ENCODE measurements at regions not wholly inside any gene's neighbourhood (a gene's known extent, or its start where the extent isn't known, plus 50 kb on each side); places are given as distances from the start of the nearest gene placed in this dataset.
"Not testable (repeated sequence)": the region's sequence is repeated elsewhere in the genome, so short reads cannot be mapped to it uniquely, and the experiment has no call there.

GRCh38 chr4:18735740-18736268 lies 714.2 kb upstream of the LCORL start:
- no peak for DNase-seq (ENCODE audit: low spot score)

GRCh38 chr4:18734405-18734804 lies 712.9 kb upstream of the LCORL start:
- DNase-seq (ENCODE audit: low spot score) = no peak

GRCh38 chr4:18733961-18734360 lies 712.4 kb upstream of the LCORL start:
- no peak for DNase-seq (ENCODE audit: low spot score)

DNA sequence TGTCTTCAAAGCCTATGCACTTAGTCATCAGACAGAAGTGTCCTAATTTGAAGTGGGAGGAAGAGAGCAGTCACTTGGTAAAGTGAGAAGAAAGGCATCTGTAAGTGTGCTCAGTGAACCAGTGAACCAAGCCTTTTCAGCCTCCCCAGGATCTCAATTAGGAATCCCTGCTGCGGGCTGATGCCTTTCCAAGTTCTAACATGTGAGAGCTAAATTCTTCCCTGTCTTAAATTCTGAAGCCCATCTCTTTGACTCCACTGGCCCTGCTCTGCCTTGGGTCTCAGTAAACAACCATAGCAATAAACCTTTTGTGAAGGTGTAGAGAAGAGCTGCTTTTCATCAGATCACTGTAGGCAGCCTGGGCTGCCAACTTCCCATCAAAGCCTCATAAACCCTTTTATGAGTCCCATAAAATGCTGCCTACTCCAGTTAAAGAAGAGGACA lies 701.2 kb upstream of the LCORL start:
- DNase-seq (ENCODE audit: low spot score) = no peak

- no peak for DNase-seq (ENCODE audit: low spot score)
Measured at GRCh38 chr4:18698119-18698883, 676.7 kb upstream of the LCORL start.

DNA sequence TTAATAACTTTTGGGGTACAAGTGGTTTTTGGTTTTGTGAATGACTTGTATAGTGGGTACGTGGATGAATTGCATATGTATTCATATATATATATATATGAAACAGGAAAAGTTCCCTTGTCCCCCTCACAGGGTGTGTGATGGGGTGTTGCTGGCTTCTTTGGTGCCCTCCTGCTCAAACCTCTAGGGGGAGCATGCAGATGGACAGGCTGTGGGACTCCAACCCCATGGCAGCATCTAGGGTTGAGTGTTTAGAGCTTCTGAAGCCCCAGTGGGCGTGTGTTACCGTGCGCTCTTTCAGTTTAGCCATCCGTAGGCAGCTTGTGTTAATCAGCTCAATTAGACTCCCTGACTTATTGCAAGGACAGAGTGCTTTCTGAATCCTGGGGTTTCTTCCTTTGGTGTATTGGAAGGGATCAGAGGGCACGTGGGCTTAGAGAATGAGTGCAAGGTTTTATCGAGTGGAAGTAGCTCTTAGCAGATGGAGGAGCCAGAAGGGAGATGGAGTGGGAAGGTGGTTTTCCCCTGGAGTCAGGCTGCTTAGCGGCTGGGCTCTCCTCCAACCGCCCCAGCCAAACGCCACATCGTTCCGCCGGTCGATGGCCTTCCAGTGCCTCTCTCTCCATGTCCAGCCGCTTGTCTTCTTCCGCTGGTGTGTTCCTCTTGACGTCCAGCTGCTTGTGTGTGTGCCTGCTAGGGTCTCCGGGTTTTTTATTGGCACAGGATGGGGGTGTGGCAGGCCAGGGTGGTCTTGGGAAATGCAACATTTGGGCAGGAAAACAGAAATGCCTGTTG lies 674.4 kb upstream of the LCORL start:
- no peak for DNase-seq (ENCODE audit: low spot score)

- no peak for DNase-seq (ENCODE audit: low spot score)
Measured at GRCh38 chr4:18691431-18692200, 670.1 kb upstream of the LCORL start.

DNA sequence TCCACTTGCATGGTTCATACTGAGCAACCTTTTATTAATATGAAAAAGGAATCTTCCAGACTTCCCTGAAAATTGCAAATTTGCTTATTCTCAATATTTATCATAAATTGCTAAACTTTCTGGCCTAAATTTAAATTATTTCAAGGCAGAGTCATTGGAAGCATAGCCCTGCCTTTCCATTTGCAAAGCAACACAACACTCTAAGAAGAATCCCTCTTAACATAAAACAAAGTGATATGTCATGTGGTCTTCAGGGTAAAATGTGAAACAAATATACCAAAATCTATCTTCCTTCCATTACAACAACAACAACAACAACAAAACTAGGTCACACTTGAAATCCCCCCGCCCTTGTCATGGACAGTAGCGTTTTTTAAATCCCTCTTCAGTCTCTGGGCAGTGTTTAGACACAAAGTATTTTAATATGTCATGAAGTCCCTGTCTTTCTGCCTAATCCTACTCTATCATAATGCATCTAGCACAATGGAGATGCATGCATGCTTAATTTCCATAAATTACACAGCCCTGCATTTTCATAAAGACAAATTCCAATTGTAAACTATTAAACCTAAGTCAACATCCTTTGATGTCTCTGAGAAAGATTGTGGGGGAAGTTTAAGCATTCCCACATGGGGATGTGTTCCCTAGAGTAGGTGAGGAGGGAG lies 668.9 kb upstream of the LCORL start:
- no peak for DNase-seq (ENCODE audit: low spot score)

- peak; percentile 55 for DNase-seq (ENCODE audit: low spot score)
Measured at GRCh38 chr4:18689308-18690115, 668.0 kb upstream of the LCORL start.

DNA sequence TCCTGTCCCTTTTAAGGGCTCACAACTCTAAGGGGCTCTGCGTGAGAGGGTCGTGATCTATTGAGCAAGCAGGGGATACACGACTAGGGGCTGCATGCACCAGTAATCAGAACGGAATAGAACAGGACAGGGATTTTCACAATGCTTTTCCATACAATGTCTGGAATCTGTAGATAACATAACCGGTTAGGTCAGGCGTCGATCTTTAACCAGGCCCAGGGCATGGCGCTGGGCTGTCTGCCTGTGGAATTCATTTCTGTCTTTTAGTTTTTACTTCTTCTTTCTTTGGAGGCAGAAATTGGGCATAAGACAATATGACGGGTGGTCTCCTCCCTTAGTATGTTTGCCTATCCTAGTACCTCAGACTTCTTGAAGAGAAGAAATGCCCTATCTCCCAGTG lies 666.8 kb upstream of the LCORL start:
- DNase-seq (ENCODE audit: low spot score) = not testable (repeated sequence)

DNA sequence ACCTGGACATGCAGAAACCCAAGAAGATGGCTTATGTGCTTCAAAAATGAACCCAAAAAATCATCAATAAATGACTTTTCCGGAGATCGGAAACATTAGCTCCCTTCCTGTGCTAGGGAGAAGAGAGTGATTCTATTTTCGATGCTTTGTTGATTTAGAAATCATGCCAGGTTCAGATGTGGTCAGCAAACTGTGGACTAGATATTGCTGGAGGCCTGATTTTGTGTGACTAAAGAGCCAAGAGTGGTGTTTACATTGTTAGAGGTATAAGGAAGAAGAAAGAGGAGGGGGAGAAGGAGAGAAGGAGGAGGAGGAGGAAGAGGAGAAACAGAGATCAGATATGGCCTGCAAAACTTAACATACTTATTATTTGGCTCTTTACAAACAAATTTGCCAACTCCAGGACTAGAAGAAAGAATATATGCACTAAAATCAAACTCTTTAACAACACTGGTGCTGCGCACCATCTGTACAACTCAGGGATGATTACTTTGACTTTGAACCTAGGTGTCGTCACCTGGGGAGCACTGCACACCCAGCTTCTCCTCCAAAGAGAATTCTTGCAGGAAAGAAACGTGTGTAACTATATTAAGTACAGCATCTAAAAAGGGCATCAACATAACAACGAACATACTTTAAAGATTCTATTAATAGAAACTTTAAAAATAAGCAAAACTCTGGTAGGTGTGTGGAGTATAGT lies 664.9 kb upstream of the LCORL start:
- no peak for DNase-seq (ENCODE audit: low spot score)

GRCh38 chr4:18684932-18685331 lies 663.4 kb upstream of the LCORL start:
- peak; percentile 46 for DNase-seq (ENCODE audit: low spot score)

DNA sequence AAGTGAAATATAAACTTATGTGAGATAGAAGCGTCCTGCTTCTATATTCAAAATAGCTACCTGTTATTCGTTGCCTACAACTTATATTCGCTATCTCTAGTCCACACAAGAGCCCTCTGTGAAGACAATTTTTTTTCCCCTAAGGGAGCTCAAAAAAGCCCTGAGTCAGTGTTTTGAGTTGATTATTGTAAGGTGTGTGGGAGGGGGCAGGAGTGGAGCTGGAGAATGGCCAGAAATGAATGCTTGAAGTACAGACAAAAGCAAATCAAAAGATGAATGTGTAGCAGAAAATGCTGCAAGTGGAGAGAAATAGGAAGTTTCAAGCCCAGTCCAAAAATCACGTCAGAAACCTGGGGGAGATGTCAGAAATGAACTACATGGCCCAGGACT lies 655.0 kb upstream of the LCORL start:
- no peak for DNase-seq (ENCODE audit: low spot score)

DNA sequence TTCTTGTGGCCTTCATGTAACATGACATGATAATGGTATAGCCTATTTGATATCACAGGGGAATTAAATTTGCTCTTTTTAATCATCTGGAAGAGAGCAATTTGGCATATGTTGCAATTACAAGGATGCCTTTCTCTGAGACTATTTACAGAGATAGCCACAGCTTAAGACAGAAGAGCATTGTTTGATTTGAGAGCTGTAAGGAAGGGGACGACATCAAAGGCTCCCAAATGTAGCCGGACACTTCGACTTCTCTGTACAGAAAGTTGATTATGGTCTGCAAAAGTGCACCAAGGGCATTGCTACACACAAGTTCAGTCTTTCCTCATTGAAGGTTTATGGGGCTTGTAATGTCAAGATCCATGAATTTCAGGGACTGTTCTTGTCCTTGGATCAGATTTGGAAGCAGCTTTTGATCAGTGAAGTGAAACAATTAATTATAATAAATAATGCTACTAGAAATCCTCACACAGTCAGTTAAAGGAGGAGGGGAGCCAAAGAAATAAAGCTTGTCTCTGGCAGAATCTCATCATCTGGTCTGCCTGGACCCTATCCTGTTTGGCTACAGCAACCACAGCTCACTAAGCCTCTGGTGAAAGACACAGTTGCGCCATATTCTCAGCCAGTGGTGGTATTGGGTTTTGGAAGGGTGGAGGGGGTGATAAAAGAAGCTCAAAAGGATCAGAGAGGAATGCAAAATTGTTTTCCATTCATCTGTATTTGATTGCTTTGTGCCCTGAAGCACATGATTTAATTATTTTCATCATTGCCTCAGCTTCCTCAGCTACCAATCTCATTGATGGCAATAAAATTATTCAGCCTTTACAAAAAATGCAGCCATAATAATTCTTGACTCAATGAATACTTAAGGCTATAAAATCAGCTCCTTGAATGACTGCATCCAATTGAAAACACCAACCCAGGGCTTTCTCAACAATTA lies 654.3 kb upstream of the LCORL start:
- DNase-seq (ENCODE audit: low spot score) = no peak

DNA sequence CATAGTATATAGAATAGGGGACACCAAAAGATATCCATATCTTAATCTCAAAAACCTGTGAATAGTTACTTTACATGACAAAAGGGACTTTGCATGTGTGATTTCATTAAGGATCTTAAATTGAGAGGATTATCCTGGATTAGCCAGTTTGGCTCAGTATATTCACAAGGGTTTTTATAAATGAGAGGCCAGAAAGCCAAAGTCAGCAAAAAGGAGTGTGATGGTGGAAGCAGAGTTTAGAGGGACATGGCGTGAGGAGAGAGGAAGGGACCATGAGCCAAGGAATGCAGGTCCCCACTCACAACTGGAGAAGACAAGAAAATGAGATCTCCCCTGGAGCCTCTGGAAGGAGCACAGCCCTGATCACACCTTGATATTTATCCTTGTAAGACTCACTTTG lies 648.5 kb upstream of the LCORL start:
- DNase-seq (ENCODE audit: low spot score) = no peak

DNA sequence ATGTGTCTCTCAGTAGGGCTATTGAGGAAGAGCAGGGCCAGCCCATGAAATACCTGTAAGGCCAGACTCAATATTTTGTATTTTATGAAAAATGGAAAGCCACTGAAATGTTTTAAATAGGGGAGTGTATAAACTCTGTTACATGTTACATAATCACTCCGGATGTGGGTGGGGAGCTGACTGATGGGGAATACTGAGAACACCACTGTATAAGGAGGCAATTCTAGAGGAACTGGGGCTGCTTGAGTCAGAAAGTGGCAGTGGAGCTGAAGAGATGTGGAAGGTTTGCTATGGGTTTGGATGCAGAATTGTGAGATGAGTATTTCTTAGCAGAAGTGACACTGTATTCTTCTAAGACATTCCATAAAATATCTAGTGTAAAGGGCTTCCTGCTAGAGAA lies 647.8 kb upstream of the LCORL start:
- no peak for DNase-seq (ENCODE audit: low spot score)

DNA sequence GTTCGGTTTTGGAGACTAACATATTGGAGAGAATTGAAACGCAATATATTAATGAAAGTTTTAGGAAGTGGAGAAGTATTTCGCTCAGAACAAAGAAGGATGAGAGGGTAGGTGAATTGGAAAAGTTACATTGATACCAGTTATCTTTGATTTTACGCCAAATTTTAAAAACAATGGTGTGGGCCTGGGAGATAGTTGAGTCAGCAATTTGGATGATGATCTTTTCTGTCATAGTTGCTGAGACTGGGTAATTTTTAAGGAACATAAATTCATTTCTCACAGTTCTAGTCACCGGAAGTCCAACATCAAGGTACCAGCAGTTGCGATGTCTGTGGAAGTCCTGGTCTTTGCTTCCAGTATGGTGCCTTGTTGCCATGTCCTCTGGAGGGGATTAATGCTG lies 644.8 kb upstream of the LCORL start:
- DNase-seq (ENCODE audit: low spot score) = no peak

GRCh38 chr4:18664171-18664570 lies 642.6 kb upstream of the LCORL start:
- DNase-seq (ENCODE audit: low spot score) = no peak

GRCh38 chr4:18645351-18645750 lies 623.8 kb upstream of the LCORL start:
- DNase-seq (ENCODE audit: low spot score) = no peak
